GM19324 (cell line): ENCODE measurements at regions not wholly inside any gene's neighbourhood (a gene's known extent, or its start where the extent isn't known, plus 50 kb on each side); places are given as distances from the start of the nearest gene placed in this dataset.

Experiments
- ATAC-seq: cut with Tn5 transposase; IDR thresholded peaks from one replicate; pipeline ENCODE4 v1.9.1; 2021; ENCODE audit warnings: mild to moderate bottlenecking, moderate library complexity; ENCODE audit not compliant: unreplicated experiment, low FRiP score

GRCh38 chr7:84821671-84822534 lies 365.0 kb downstream of the SEMA3D start:
- no peak for ATAC-seq

- ATAC-seq = no peak
Observed at GRCh38 chr7:84820481-84820880, 366.4 kb downstream of the SEMA3D start.

- ATAC-seq = no peak
Observed at GRCh38 chr7:84817016-84817415, 369.8 kb downstream of the SEMA3D start.

DNA sequence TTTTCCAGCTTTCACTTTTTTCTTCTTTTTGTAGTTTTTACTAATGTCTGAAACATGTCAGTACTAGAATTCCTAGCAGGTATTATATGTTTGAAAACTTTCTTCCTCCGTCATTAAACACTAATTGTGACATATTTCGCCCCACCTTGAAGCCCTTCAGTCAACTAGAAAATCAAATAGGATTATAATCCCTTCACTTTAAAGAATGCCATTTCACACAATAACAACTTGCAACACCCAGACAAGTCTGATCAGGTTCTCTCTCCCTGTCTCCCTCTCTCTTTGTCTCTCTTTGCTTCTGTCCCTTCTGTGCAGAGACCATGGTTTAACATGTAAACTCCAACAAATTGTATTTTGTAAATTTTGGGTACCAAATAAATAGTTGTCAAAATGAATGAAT lies 373.5 kb downstream of the SEMA3D start:
- ATAC-seq = no peak

DNA sequence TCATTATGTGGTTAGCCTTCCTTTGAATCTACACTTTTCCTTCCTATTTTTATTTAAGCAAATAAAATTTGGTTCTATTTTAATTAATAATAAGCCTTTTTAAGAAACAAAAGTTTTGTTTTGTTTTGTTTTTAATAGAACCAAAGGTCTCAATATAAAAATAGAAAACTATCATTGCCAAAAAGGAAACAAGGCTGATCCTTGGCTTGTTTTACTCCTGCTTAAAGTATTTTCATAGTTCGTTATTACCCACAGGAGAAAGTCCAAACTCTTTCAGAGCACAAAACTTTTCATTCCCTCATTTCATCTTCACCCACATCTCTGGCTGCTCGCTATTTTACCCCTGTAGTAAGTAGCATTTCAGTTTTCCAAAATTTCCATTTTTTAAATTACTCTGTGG lies 374.8 kb downstream of the SEMA3D start:
- no peak for ATAC-seq

DNA sequence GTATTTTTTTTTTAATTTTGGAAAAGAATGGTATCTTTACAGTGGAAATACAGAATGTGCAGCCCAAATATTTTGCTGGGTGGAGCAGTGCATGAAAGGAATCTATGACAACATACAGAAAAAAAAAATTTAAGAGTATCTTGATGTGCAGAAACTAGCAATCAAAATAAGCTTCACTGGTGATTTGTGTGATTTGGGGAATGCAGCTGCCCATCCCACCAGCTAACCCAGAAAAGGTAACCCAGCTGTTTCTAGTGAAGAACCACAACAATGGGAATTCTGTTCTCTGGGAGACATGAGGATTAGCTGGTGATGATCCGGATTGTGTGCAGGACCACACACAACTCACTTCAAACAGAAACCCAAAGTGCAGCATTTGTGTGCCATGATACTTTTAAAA lies 375.5 kb downstream of the SEMA3D start:
- ATAC-seq = no peak

DNA sequence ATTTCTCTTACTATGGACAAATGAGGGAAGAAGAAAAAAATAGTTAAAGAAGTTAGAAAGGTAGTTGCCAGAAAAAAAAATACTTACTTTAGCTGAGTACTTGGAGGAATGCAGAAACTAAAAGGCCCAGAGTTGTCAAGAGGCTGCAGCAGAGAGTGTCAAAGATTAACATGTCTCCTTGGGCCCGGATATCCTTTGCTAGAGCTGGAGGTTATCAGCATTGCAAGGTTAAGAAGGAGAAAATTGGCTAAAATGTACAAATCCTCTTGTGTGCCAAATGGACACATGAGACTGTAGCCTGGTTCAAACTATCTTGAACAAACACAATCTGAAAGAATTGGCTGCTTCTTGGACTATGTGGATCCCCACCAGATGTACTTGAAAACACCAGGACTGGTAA lies 377.0 kb downstream of the SEMA3D start:
- no peak for ATAC-seq

DNA sequence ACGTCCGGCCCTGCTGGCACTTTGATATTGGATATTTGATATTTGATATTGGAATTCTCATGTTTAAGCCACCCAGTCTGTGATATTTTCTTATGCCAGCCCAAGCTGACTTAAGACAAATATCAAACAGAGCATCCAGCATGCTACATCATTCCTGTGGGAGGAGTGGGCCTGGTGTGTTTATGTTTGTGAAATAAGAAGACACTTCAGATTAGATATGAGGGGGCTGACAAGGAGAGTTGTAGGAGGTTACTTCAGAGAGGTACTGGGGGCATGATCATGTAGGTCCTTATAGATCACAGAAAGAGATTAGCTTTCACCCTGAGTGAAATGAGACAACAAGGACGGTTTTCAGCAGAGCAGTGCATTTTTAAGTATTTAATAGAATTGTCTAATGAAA lies 382.9 kb downstream of the SEMA3D start:
- ATAC-seq = no peak

DNA sequence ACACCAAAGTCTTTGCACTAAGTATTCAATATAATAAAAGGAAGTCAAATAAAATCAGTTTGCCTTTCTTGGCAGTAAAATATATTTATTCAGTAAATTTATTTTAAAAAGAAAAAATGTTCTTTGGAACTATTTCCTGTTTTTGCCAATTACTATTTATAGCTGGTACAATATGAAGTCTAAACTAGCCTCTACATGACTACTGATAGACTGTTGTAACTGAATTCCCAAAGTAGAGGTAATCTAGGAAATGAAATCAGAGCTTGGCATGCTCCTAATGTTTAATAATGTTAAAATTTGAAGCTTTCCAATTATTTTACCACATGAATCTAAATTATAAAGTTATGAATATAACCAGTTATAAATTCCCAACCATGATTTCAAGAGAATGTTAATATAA lies 385.5 kb downstream of the SEMA3D start:
- ATAC-seq = no peak

GRCh38 chr7:84800846-84801245 lies 386.0 kb downstream of the SEMA3D start:
- ATAC-seq = no peak

- no peak for ATAC-seq
Observed at GRCh38 chr7:84799106-84799505, 387.8 kb downstream of the SEMA3D start.

GRCh38 chr7:84792231-84792893 lies 394.5 kb downstream of the SEMA3D start:
- no peak for ATAC-seq

DNA sequence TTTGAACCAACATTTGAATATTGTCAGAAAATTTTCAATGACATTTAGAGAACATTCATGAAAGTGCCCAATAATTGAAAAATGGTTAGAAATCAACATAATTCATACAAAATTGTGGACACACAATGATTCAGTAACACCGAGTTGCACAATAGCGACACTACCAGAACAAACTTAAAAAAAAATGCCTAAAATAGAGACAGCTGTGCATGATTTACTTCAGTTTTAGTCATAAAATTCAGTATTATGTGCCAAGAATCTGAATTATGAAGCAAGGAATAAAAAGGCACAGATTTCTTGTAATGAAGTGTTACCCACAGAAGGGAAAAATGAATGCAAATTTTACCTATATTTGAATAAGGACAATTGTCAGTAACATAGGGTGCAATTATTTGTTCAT lies 396.0 kb downstream of the SEMA3D start:
- ATAC-seq = no peak

DNA sequence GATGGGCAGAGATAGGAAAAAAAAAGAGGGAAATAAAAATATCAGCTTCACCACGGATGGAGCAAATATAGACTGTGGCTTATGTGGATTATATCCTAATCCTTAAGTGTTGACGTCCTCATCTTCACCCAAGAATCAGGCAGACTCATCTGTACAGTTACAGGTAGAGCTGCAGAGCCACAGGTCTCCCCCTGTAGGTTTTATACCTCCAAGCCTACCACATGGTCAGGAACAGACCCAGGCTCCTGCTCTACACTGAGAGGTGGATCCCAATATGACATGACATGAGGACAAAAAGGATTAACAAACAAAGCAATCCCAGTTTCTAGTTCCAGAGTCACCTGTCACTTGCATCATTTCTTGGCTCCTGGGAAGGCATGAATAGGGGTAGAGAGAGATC lies 400.8 kb downstream of the SEMA3D start:
- no peak for ATAC-seq

DNA sequence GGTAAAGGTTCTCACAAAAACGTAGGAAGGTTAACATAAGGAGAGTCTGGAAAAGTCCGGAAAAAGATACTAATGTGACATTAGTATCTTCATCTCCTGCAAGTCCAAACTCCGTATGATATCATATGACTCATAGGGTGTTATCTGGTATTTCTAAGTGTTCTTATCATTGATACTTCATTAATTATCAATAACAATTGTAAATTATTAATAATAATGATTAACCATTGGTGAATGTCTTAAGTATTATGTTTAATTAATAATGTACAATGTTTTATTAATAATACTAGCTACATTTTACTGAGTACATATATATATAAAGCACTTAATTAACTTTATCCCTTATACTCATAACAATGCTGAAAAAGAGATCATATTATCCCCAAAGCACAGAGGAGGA lies 402.4 kb downstream of the SEMA3D start:
- no peak for ATAC-seq

- no peak for ATAC-seq
Observed at GRCh38 chr7:84783141-84783778, 403.6 kb downstream of the SEMA3D start.

GRCh38 chr7:84781838-84782237 lies 405.0 kb downstream of the SEMA3D start:
- ATAC-seq = no peak

DNA sequence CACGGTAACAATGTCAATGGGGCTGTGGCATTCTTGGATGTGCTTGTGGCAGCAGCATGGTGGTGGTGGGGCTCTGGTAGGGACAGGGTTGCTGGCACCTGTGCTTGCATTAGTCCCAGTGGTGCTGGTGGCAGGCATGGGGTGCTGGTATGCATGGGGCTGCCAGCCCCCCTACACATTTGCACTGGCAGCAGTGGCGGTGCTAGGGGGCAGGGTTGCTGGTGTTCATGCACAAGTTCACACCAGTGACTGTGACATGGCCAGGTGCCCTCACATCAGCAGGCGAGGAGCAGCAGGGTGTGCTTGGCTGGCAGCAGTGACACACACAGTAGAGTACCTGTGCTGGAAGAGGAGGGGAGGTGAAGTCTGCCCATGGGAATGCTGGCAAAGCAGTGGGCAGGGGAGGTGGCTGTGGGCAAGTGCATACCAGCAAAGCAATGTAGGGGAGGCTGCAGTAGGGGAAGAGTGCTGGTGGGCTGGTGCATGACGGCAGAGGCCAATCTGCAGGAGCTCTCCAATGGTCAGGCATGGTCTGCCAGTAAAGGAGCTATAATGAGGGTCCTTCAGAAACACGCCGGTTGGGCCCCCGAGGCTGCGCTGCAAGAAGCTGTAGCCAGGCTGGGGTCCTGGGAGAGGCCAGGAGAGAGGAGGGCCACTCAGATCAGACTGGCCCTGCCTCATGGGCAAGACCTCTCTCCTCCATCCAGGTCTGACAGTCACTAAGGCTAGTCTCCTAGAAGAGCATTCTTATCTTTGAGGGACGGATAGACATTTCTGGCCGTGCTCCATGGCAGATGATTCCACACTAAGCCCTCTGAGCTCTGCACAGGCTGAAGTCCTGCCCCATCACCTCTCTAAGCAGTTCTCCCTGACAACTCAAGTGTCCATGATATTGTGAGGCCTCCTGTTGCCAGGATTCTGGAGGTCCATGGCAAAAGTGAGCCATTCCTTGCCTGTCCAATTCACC lies 406.4 kb downstream of the SEMA3D start:
- no peak for ATAC-seq

DNA sequence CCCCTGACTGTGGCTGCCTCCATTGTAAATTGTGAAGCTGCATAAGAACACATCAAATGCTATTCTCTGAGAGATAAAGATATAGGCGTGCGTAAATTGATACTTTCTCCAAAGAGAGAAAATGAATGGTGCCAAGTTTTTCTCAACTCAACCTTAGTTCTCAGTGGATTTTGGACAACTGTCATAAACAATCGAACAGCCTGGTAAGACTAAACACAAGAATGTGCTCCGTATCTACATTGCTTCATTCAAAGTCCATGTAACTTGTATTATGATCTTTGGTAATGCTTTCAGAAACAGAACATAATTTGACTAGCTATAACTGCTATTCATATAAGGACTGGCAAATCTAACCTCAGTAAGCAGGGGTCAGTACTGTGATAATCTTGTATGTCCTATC lies 429.1 kb downstream of the SEMA3D start:
- ATAC-seq = no peak

DNA sequence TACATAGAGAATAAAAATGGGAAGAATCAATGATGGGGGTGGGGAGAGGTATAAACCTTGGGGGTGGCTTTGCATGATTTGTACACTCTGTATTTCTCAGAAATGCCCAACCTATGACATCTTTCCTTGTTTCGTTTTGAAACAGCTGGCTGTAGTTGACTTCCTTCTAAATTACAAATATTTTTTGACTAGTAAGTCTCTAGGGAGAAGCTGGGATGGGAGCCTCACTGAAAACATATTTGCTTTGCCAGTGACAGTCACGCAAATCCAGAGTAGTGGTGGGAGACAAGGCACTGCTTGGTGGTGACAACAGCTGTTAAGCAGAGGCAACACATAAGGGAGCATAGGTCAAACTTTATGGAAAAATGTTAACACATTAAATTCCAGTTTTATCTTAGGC lies 440.5 kb downstream of the SEMA3D start:
- no peak for ATAC-seq
